Testis (tissue), 2 donors: ENCODE measurements at regions not wholly inside any gene's neighbourhood (a gene's known extent, or its start where the extent isn't known, plus 50 kb on each side); places are given as distances from the start of the nearest gene placed in this dataset.

Experiments used
- DNase-seq: peaks from one replicate; pipeline ENCODE4 v3.0.0-alpha.2; 2019
- H3K27ac ChIP-seq, 2 donors: fragments of 200-600 bp; sonication (generic); one replicate each; pipeline ENCODE4 v1.5.1; 2019
- H3K27me3 ChIP-seq: fragments of 200-600 bp; sonication (generic); one replicate; pipeline ENCODE4 v1.5.1; 2019
- H3K36me3 ChIP-seq: fragments of 200-600 bp; sonication (generic); one replicate; pipeline ENCODE4 v1.5.1; 2017; ENCODE audit warnings: low read depth; ENCODE audit errors: missing control alignments
- H3K4me1 ChIP-seq: fragments of 200-600 bp; sonication (generic); one replicate; pipeline ENCODE4 v1.5.1; 2019
- H3K4me3 ChIP-seq, 2 donors: fragments of 200-600 bp; sonication (generic); one replicate each; pipeline ENCODE4 v1.5.1; 2017 to 2019
- H3K9me3 ChIP-seq: fragments of 200-600 bp; sonication (generic); one replicate; pipeline ENCODE4 v1.5.1; 2017
- CTCF ChIP-seq, 3 experiments: fragments of 450-650 bp in 2 of 3; fragments of 200-600 bp in 1 of 3; sonication (generic) in 1 of 3; IDR thresholded peaks; one replicate each; pipeline ENCODE4 v1.5.1; 2016 to 2019; ENCODE audit warnings: antibody characterized with exemption in 3 of 3, mild to moderate bottlenecking in 2 of 3, moderate library complexity in 1 of 3
- POLR2A ChIP-seq: fragments of 450-650 bp; IDR thresholded peaks from one replicate; pipeline ENCODE4 v1.6.1; 2017; ENCODE audit warnings: antibody characterized with exemption, mild to moderate bottlenecking, moderate library complexity
- WGBS, 2 donors: methylation state at CpG; one replicate each; pipeline ENCODE4 v1.1.5; 2018; 5-methylcytosine and 5-hydroxymethylcytosine counted together
- intact Hi-C: fragments of 100-400 bp; cut with DNase I; formaldehyde crosslinking; loops from one replicate; pipeline ENCODE4 v1.15.1; 2023; ENCODE audit warnings: low total_unique reads

- Histone ChIP-seq H3K4me3 (no peak overlapping the region), H3K9me3 (no peaks in the 10 kb centered on the region), H3K27ac (no peak overlapping the region), H3K36me3 (no peaks in the 10 kb centered on the region), H3K27me3 (no peaks in the 10 kb centered on the region), H3K4me1 (no peaks in the 10 kb centered on the region)
- intact Hi-C loops, result no loop called here
- no peak for TF ChIP-seq POLR2A
- TF ChIP-seq CTCF (IDR thresholded peaks at IDR 0.05), result no peak
- DNase-seq, result no peak
- 52 to 75% methylated on average over 4 of the region's 4 CpGs for WGBS, 2 donors
These were observed 563.2 kb downstream of the CCSER2 start for GRCh38 chr10:84891631-84892030.

GRCh38 chr10:84895541-84895940 is 567.2 kb downstream of the CCSER2 start:
- H3K4me1 ChIP-seq, result no peaks in the 10 kb centered on the region
- no peaks in the 10 kb centered on the region for H3K27me3 ChIP-seq
- no peaks in the 10 kb centered on the region for H3K36me3 ChIP-seq
- no peak for TF ChIP-seq POLR2A
- no peak for TF ChIP-seq CTCF (IDR thresholded peaks at IDR 0.05)
- H3K27ac ChIP-seq, result no peak overlapping the region
- no peaks in the 10 kb centered on the region for H3K9me3 ChIP-seq
- H3K4me3 ChIP-seq, result no peak overlapping the region
- intact Hi-C loops, result no loop called here
- DNase-seq, result no peak
- WGBS, 2 donors, result 67 to 88% methylated on average over 3 of the region's 3 CpGs

- 92 to 96% methylated on average over 2 of the region's 2 CpGs for WGBS, 2 donors
- Histone ChIP-seq H3K9me3 (no peaks in the 10 kb centered on the region), H3K4me1 (no peaks in the 10 kb centered on the region), H3K36me3 (no peaks in the 10 kb centered on the region), H3K27ac (no peak overlapping the region), H3K27me3 (no peaks in the 10 kb centered on the region), H3K4me3 (no peak overlapping the region)
- TF ChIP-seq POLR2A (no peak), CTCF (IDR thresholded peaks at IDR 0.05) (no peak)
- DNase-seq, result no peak
- intact Hi-C loops, result no loop called here
These were observed 568.5 kb downstream of the CCSER2 start for GRCh38 chr10:84896909-84897308.

- Histone ChIP-seq H3K9me3 (no peaks in the 10 kb centered on the region), H3K4me1 (no peaks in the 10 kb centered on the region), H3K36me3 (no peaks in the 10 kb centered on the region), H3K4me3 (no peak overlapping the region), H3K27me3 (no peaks in the 10 kb centered on the region), H3K27ac (no peak overlapping the region)
- no peak for DNase-seq
- intact Hi-C loops, result no loop called here
- TF ChIP-seq POLR2A, result no peak
- no peak for TF ChIP-seq CTCF (IDR thresholded peaks at IDR 0.05)
- 73 to 77% methylated on average over 1 of the region's 1 CpG for WGBS, 2 donors
These were observed 570.9 kb downstream of the CCSER2 start for GRCh38 chr10:84899268-84899667.

GRCh38 chr10:84900141-84900540 is 571.8 kb downstream of the CCSER2 start:
- Histone ChIP-seq H3K4me1 (no peaks in the 10 kb centered on the region), H3K36me3 (no peaks in the 10 kb centered on the region), H3K9me3 (no peaks in the 10 kb centered on the region), H3K27me3 (no peaks in the 10 kb centered on the region), H3K4me3 (no peak overlapping the region), H3K27ac (no peak overlapping the region)
- TF ChIP-seq POLR2A (no peak), CTCF (IDR thresholded peaks at IDR 0.05) (no peak)
- intact Hi-C loops, result no loop called here
- WGBS, 2 donors, result 86 to 87% methylated on average over 2 of the region's 2 CpGs
- DNase-seq, result no peak
